ENCODE measurements at regions not wholly inside any gene's neighbourhood (a gene's known extent, or its start where the extent isn't known, plus 50 kb on each side); places are given as distances from the start of the nearest gene placed in this dataset.

- TF ChIP-seq EP300 (IDR thresholded peaks at IDR 0.05): no peak
- no peak for TF ChIP-seq POLR2AphosphoS2 (conservative IDR thresholded peaks at IDR 0.05; ENCODE audit: low read length)
- no peak for TF ChIP-seq CTCF (IDR thresholded peaks at IDR 0.05)
- TF ChIP-seq JUN (IDR thresholded peaks at IDR 0.05): no peak
- TF ChIP-seq FOXS1 (CRISPR knock-in tag; IDR thresholded peaks at IDR 0.05): no peak
- TF ChIP-seq ZNF302 (CRISPR knock-in tag; IDR thresholded peaks at IDR 0.05): no peak
- no peak for TF ChIP-seq CEBPB (IDR thresholded peaks at IDR 0.05)
- TF ChIP-seq FOSL2 (IDR thresholded peaks at IDR 0.05): no peak
- no peak for TF ChIP-seq FOSL2 (CRISPR knock-in tag; IDR thresholded peaks at IDR 0.05)
- no peak for TF ChIP-seq HOXB5 (CRISPR knock-in tag; IDR thresholded peaks at IDR 0.05)
- TF ChIP-seq SMC3 (IDR thresholded peaks at IDR 0.05): no peak
- TF ChIP-seq REST (IDR thresholded peaks at IDR 0.05): no peak
- TF ChIP-seq HDAC2 (IDR thresholded peaks at IDR 0.05): no peak
- no peak for TF ChIP-seq RCOR1 (IDR thresholded peaks at IDR 0.05; ENCODE audit: low read depth, low read length)
Measured at GRCh38 chr14:41277450-41277849, 329.2 kb upstream of the LRFN5 start.

Measured in A549 (cell line).